BJ (cell line): ENCODE measurements at regions not wholly inside any gene's neighbourhood (a gene's known extent, or its start where the extent isn't known, plus 50 kb on each side); places are given as distances from the start of the nearest gene placed in this dataset.

Source experiments
- CTCF ChIA-PET: fragments of 350-600 bp; formaldehyde crosslinking; extraction: SDS; loops from one replicate; lab custom pipeline; 2021; ENCODE audit warnings: antibody characterized with exemption, inconsistent platforms; lab: Yijun Ruan, JAX
- POLR2A ChIA-PET: fragments of 300-600 bp; sonication (Branson Sonifier 250); formaldehyde crosslinking; extraction: SDS; loops from one replicate; lab custom pipeline; 2021; ENCODE audit warnings: antibody characterized with exemption; lab: Charles Lee
- DNase-seq: peaks from one replicate; pipeline ENCODE4 v3.0.0-alpha.2; 2011; ENCODE audit warnings: low read depth
- H3K27me3 ChIP-seq: 2 replicates; pipeline ENCODE4 v1.6.0; 2011; ENCODE audit warnings: low read length; ENCODE audit not compliant: control insufficient read depth, insufficient read depth
- H3K36me3 ChIP-seq: 2 replicates; pipeline ENCODE4 v1.5.1; 2011; ENCODE audit warnings: low read length; ENCODE audit not compliant: control insufficient read depth, insufficient read depth
- H3K4me3 ChIP-seq: 2 replicates; pipeline ENCODE4 v1.5.1; 2011; ENCODE audit warnings: low read depth, mild to moderate bottlenecking, control low read depth, low read length
- CTCF ChIP-seq: IDR thresholded peaks from 2 replicates; pipeline ENCODE4 v1.5.1; 2011; ENCODE audit warnings: low read depth, mild to moderate bottlenecking, control low read depth, inconsistent platforms, low read length, moderate library complexity; ENCODE audit not compliant: insufficient read depth

DNA sequence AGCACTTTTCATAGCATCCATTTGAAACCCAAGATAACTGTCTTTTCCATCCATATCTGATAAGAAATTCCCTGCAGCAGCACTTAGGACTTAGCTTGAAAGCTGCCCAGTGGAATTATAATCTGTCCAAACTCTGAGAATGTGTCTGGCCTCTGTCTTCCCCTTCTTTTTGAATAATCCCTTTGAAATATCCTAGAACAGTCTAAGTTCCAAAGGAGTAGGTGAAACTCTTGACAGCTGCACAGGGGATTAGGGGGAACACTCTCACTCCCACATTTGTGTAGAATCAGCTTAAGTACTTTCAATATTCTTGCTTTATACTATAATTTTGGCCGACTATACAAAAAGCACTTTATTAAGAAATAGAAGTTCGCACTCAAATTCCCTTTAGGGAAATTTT lies 157.7 kb downstream of the PAPSS1 start:
- TF ChIP-seq CTCF = no peak
- ChIA-PET CTCF (no interaction called here), POLR2A (no interaction called here)
- Histone ChIP-seq H3K27me3 (no peaks in the 10 kb centered on the region), H3K4me3 (no peak overlapping the region), H3K36me3 (no peaks in the 10 kb centered on the region)
- DNase-seq = no peak

GRCh38 chr4:107561481-107561880 lies 158.6 kb downstream of the PAPSS1 start:
- H3K36me3 ChIP-seq = no peaks in the 10 kb centered on the region
- TF ChIP-seq CTCF = no peak
- DNase-seq = no peak
- no peak overlapping the region for H3K4me3 ChIP-seq
- ChIA-PET POLR2A (no interaction called here), CTCF (no interaction called here)
- H3K27me3 ChIP-seq = no peaks in the 10 kb centered on the region

- ChIA-PET POLR2A (no interaction called here), CTCF (no interaction called here)
- TF ChIP-seq CTCF = no peak
- Histone ChIP-seq H3K4me3 (no peak overlapping the region), H3K27me3 (no peaks in the 10 kb centered on the region), H3K36me3 (no peaks in the 10 kb centered on the region)
- no peak for DNase-seq
These were observed 160.4 kb downstream of the PAPSS1 start for GRCh38 chr4:107559653-107560052.

DNA sequence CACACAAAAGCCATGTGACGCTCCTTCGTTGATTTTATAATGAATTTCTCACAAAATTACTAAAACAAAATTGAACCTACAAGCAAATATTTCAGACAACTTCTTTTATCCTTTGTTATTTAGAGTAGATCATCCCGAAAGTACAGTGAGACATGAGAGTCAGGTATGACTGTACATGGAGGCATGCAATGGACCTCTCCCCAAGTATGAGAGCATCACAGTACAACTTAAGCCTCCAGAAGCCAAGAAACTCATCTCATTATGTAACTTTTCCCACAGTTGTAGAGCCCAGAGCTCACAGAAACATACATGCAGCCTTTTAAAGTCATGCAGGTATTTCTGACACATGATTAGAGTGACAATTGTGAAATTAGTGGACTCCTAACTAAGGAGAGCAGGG lies 167.7 kb downstream of the PAPSS1 start:
- Histone ChIP-seq H3K27me3 (no peaks in the 10 kb centered on the region), H3K36me3 (no peaks in the 10 kb centered on the region), H3K4me3 (no peak overlapping the region)
- CTCF ChIA-PET = interaction anchor here (1.6 kb wide), 1 partner anchor 11 kb away, joined by 4 read pairs; no protein-coding TSS in a partner anchor
- no peak for TF ChIP-seq CTCF
- POLR2A ChIA-PET = no interaction called here
- DNase-seq = no peak

- POLR2A ChIA-PET = interaction anchor here (0.7 kb wide), 3 partner anchors 35 to 415 kb away, joined by 3 to 6 read pairs (median 3); no protein-coding TSS in a partner anchor
- no peaks in the 10 kb centered on the region for H3K36me3 ChIP-seq
- CTCF ChIA-PET = no interaction called here
- TF ChIP-seq CTCF = no peak
- no peak for DNase-seq
- no peak overlapping the region for H3K4me3 ChIP-seq
- no peaks in the 10 kb centered on the region for H3K27me3 ChIP-seq
These were observed 171.7 kb downstream of the PAPSS1 start for GRCh38 chr4:107548211-107548905.
